ENCODE measurements at regions not wholly inside any gene's neighbourhood (a gene's known extent, or its start where the extent isn't known, plus 50 kb on each side); places are given as distances from the start of the nearest gene placed in this dataset.
A peak's percentile ranks its signal among the peaks of the same experiment; 100 is the strongest.

DNA sequence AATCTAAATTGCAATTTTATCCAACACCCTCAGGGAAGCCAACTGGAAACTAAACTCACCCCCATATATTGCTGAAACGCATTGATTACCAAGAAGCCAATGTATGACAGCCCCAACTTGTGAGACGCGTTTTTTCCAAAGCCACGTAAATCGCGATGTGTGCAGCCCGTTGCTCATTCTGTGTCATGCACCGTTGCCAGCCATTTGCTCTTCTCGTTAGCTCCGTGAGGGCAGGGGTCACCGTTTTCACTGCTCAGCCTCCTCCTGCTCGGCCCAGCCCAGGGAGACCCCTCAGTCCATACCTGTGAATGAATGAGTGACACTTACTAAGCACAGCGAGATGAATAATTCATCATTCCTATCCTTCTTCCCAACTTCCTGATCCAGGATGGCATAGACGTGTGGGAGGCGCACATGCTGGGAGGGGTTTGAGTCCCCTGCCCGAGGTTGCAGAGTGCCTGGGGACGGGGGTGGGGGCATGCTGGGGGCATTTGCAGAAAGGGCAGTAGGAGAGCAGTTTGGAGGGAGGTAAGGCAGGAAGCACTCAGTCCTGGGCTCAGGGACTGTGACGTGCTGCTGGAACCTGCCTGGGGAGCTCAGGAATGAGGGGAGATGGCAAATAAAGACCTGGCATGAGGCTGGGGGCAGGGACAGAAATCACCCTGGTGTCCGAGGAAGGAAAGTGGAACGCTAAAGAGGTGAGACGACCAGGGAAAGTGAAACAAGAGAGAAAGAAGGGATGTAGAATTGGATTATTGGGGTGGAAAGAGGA lies 104.2 kb upstream of the SDK1 start:
- no peak for DNase-seq

GRCh38 chr7:3197567-3198213 lies 103.4 kb upstream of the SDK1 start:
- no peak for DNase-seq

- no peak for DNase-seq
Observed at GRCh38 chr7:3198316-3198715, 102.7 kb upstream of the SDK1 start.

DNA sequence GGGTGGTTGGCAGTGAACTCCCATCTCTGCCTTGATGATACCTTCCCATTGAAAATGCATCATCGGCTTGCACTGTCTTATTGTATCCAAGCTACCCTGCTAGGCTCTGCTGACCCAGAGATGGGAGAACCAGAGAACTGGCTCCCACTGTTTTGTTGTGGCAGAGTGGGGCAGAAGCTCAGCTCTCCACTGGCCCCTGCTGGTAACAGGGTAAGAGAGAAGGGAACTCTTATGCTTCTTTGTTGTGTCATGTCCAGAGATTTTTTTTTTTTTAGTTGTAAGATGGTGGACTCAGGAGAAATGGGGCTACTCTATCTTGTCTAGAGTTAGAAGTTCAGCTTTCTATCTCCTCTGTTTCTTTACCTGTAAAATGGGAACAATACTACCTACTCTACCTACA lies 100.5 kb upstream of the SDK1 start:
- DNase-seq, result peak; percentile 22 to 31

DNA sequence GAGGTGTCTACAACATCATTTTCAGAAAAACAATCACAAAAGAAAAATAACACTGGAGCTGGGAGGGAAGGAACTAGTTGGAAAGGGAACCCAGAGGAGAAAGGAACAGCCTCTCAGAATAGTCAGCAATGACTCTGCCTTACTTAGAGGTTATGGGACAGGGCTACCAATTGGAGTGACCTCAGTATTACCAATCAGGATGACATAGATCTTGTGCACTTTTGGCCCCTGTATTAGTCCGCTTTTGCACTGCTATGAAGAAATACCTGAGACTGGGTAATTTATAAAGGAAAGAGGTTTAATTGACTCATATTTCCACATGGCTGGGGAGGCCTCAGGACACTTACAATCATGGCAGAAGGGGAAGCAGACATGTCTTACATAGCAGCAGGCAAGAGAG lies 99.7 kb upstream of the SDK1 start:
- DNase-seq, result no peak

- DNase-seq, result no peak
Observed at GRCh38 chr7:3201937-3202710, 98.9 kb upstream of the SDK1 start.

GRCh38 chr7:3204526-3204925 lies 96.5 kb upstream of the SDK1 start:
- no peak for DNase-seq

DNA sequence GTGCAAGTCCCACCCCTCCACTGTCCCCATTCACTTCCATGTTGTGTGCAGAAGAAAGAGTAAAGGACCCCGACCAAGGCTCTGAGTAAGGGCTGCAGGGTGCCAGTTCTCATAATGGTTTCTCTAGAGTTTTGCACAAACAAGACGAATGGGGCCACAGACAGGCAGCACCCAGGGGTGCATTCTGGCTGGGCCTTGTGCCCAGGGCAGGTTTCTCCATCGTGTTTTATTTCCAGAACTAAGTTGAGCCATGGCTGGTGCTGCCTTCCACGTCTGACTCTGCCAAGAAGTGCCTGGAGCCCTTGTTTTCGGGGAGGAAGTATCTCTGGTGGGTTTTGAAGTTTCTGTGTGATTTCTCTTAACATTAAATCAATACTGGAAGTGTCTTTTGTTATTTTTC lies 95.0 kb upstream of the SDK1 start:
- no peak for DNase-seq

DNA sequence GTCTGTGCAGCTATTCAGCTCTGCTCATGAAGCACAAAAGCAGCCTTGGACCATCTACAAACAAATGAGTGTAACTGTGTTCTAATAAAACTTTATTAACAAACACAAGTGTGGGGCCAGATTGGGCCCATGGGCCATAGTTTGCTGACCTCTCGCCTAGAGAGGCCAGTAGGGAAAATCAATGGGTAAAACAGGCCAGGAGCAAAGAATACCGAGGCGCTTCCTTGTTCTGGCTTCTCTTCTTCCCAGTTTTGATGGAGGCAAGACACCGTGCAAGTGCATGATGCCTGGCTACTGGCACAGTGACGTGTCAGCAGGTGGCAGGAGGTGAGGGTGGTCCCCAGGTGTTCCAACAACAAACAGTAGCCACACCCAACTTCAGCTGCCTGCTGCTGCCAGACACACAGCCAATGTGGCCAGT lies 94.3 kb upstream of the SDK1 start:
- DNase-seq, result no peak

- DNase-seq, result no peak
Observed at GRCh38 chr7:3207387-3207902, 93.6 kb upstream of the SDK1 start.

GRCh38 chr7:3210531-3210930 lies 90.5 kb upstream of the SDK1 start:
- DNase-seq, result no peak

DNA sequence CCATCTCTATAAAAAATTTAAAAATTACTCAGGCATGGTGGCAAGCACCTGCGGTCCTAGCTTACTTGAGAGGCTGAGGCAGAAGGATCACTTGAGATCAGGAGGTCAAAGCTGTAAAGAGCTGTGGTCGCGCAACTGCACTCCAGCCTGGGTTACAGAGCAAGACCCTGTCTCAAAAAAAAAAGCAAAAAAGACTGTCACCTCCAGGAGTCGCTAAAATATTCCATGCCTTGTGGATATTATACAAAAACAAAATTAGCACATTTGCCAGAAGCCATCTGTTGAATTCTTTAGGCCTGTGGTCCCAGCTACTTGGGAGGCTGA lies 87.0 kb upstream of the SDK1 start:
- DNase-seq, result no peak

DNA sequence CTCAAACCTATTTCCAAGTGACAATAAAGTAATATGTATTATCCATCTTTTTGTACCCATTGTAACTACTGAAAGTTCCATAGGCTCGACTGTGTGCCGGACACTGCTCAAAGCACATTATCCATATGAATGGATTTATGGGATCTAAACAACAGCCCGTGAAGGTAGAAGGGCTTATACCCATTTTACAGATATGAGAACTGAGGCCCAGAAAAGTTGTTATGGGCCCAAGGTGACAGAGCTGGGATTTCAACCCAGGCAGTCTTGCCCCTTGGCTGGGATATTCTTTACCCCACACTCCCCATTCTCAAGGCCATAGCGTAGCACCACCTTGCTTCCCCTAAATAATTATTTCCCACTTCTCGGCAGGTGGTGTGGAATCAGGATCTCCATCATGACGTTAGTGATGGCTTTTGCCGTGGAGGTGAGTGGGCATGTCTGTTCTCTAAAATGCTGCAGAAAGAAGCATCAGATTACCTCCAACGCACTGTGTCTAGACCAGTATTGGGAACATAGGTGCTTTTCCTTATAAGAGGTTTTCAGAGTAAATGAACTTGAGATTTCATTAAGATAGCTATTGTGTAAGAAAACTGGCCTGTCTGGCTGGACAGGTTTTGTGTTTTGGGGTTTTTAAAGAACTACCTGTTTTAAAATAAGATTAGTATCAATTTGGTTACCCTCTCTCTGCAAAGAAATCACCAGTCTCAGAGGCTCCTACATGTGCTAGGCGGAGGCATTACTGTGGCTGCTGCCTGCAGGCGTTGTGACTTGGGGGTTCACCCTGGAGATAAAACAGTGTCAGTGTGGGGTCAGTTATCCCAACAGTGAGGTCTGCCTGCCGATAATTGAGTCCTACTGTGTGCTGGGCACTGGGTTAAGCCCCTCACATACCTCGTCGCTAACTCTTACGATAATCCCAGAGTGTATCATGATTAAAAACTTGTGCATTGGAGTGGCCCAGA lies 85.1 kb upstream of the SDK1 start:
- no peak for DNase-seq

DNA sequence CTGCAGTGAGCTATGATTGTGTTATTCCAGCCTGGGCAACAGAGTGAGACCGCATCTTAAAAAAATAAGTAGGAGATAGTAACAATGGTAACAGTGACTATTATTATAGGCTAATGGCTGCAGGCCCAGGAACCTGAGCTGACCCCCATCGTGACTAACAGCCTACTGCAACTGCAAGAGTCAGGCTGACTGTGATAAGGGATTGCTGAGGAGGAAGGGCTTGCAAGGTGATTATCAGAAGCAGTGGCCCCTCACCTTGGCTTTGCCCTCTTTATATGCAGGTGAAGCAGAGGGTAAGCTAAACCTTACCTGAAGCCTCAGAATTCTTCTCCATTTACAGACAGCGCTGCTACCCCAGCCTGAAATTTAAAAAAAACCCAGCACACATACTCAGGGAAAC lies 83.9 kb upstream of the SDK1 start:
- DNase-seq, result no peak

DNA sequence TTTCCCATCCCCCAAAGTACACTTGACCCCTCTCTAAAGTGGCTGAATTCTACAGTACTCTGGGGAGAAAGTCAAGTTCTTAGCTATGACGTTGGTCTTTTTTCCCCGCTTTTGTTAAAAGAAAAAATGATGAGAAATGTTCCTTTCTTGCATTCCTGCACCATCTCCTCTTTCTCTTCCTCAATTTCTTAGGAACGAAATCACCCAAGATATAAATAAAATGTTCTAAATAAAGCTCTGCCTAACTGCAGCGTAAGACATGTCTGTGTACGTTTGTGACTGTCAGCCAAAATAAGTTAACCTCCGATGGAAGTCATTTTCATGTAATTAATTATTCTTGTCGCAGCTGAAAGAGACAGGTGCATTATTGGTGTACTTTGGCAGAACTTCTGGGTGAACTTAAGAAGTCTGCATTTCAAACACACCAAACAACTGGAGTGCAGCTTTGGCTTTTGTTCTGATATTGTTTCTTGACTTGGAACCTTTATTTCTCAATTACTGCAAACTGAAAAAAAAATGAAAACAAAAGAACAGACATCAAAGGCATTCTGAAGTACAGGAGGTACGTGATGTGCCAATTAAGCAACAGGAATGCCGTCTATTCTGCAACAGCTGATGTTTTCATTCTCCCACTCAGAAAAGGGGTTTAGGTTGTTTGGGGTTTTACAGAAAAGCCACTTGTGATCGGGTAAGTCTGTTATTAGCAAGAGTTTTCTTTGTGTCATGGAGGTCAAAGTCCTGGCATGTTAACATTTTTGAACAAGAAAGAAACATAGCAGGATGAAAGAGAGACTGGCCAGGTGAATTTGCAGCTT lies 82.4 kb upstream of the SDK1 start:
- no peak for DNase-seq

DNA sequence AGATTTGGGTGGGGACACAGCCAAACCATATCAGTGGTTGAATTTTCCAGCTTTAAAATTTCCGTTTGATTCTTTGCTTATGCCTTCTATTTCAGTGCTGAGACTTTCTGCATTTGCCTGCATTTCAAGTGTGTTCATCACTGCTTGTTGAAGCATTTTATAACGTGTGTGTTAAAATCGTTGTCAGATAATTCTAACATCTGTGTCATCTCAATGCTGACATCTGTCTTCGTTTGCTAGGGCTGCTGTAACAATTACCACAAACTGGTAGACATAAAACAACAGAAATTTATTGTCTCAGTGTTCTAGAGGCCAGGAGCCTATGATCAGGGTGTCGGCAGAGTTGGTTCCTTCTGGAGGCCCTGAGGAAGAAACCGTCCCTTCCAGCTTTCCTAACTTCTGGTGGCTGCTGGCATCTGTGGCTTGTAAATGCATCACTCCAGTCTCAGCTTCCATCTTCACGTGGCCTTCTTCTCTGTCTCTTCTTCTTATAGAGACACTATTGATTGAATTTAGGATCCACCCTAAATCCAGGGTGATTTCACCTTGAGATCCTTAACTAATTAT lies 71.1 kb upstream of the SDK1 start:
- no peak for DNase-seq

DNA sequence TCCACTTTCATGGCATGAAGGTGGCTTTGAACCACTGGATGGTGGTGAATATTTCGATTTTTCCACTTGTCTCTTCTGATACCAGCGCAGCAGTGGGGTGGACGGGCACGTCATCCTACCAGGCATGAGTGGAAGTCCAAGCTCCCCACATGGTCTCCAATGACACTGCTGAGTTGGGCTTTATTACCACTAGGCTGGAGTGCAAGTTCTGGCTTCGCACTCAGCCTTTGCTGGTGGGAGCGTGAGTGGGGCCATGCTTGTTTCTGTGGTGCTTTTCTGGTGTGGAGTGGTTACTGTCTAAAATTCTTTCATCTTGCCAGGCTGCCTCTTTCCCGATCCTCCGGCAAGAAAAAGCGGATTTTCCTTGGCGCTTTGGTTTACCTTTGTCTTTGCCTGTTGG lies 70.1 kb upstream of the SDK1 start:
- no peak for DNase-seq

GRCh38 chr7:3232228-3232627 lies 68.8 kb upstream of the SDK1 start:
- DNase-seq, result no peak

DNA sequence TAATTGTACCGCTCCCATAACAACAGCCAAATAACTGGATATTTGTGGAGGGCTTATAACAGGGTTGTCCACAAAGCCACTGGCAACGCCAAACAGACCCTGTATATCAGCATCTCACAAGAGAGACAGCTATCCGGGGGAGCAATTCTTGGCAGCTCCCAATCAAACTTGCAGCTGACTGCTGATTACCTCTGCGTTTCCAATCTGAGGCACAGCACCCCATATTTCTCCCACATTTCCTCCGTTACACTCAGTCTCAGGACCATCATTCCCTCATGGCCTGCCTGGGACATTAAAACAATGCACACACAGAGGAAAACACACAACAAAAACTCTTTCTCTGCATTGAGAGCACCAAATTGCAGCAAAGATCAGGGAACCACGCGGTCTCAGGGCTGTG lies 67.8 kb upstream of the SDK1 start:
- DNase-seq, result no peak

DNA sequence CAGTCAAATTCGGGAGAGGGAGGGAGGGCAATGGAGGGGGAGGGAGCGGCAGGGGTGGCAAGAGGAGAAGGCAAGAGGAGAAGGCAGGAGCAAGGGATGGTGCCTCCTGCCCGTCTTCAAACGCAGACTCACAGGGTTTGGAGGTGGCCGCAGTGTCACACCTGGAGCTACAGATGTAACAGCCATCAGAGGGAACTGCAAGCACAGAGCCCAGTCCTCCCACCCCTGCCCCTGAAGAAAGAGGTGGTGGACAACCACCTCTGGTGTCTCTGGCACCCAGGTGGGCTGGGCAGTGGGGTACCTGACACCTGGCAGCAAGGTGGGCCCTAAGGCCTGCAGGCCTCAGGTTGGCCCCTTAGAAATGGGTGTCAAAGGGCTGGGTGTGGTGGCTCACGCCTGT lies 67.0 kb upstream of the SDK1 start:
- no peak for DNase-seq

GRCh38 chr7:3234851-3235250 lies 66.2 kb upstream of the SDK1 start:
- no peak for DNase-seq

DNA sequence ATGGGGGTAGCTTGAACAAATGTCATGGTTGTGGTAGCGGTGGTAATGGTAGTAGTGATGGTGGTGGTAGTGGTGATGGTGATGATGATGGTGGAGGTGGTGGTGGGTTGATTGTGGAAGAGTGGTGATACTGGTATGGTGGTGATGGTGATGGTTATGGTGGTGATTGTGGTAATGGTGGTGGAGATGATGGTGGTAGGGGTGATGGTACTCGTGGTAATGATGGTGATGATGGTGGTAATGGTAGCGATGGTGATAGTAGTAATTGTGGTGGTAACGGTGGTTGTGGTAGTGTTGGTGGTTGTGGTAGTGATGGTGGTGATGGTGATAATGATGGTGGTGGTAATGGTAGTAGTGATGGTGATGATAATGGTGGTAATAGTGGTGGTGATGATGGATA lies 65.7 kb upstream of the SDK1 start:
- no peak for DNase-seq
